GM12865 (cell line): ENCODE measurements at regions not wholly inside any gene's neighbourhood (a gene's known extent, or its start where the extent isn't known, plus 50 kb on each side); places are given as distances from the start of the nearest gene placed in this dataset.

ENCODE experiments used
- DNase-seq: peaks from one replicate; pipeline ENCODE4 v3.0.0; 2010; ENCODE audit warnings: low read depth
- H3K4me3 ChIP-seq: 2 replicates; pipeline ENCODE4 v1.5.1; 2011; ENCODE audit warnings: mild to moderate bottlenecking, low read depth, low read length, control low read depth
- TF ChIP-seq, protein P1 (sequence below): IDR thresholded peaks from 2 replicates; pipeline ENCODE4 v1.5.1; 2011; ENCODE audit warnings: low read length, control low read depth, low read depth, inconsistent platforms; ENCODE audit not compliant: insufficient read depth; ENCODE audit errors: missing control alignments

- no peak overlapping the region for H3K4me3 ChIP-seq
- DNase-seq, result no peak
- TF ChIP-seq, protein P1, sequence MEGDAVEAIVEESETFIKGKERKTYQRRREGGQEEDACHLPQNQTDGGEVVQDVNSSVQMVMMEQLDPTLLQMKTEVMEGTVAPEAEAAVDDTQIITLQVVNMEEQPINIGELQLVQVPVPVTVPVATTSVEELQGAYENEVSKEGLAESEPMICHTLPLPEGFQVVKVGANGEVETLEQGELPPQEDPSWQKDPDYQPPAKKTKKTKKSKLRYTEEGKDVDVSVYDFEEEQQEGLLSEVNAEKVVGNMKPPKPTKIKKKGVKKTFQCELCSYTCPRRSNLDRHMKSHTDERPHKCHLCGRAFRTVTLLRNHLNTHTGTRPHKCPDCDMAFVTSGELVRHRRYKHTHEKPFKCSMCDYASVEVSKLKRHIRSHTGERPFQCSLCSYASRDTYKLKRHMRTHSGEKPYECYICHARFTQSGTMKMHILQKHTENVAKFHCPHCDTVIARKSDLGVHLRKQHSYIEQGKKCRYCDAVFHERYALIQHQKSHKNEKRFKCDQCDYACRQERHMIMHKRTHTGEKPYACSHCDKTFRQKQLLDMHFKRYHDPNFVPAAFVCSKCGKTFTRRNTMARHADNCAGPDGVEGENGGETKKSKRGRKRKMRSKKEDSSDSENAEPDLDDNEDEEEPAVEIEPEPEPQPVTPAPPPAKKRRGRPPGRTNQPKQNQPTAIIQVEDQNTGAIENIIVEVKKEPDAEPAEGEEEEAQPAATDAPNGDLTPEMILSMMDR, result no peak
Observed at GRCh38 chr11:116225784-116226585, 546.8 kb downstream of the BUD13 start.

- no peak for DNase-seq
- TF ChIP-seq, protein P1, result no peak
- H3K4me3 ChIP-seq, result no peak overlapping the region
Observed at GRCh38 chr11:116225236-116225635, 547.6 kb downstream of the BUD13 start.

DNA sequence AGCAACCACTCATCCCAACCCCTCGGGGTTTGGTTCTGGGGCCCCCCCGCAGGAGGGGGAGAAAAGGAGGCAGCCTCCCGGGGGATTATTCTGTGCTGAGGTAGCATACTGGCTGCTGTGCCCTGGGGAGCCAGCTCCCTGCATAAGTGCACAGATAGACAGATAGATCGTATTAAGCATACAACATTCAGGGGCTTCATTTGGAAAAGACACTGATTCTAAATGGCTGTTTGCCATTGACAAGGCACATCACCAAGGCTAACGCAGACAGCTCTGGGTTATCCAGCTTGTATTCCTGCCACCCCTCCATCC, 547.9 kb downstream of the BUD13 start:
- DNase-seq, result no peak
- no peak overlapping the region for H3K4me3 ChIP-seq
- TF ChIP-seq, protein P1, result no peak

DNA sequence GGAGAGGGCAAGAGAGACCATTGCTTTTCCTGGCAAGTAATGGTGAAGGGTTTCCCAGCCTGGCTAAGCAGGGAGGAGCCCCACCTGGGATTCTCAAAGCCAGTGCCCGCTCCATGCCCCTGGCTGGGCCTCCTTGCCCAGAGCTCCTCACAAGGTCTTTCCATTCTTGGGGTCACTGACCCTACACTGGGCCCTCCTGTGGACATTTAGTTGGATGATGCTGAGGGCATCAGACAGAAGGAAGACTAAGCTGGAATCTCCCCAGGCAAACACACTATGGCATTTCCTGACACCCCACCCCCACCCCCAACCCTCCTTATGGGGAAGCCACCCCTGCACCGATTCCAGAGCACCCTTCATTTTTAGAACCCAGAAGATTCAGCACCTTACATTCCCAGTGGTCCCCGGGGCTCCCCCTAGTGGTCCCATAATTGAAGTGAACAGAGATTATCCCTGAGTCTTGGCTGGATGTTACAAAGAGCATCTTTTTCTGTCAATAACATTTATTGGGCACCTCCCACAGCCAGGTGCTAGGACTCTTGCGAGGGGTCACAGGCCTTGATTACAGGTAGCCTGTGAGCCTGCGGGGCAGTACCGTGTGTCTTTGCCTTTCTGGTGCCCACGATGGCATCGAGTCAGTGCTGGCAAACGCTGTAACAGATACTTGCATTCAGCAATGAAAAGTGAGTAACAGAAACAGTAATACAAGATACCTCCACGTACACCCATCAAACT, 548.5 kb downstream of the BUD13 start:
- TF ChIP-seq, protein P1, result peak; percentile 77
- no peak overlapping the region for H3K4me3 ChIP-seq
- DNase-seq, result peak; percentile 60

DNA sequence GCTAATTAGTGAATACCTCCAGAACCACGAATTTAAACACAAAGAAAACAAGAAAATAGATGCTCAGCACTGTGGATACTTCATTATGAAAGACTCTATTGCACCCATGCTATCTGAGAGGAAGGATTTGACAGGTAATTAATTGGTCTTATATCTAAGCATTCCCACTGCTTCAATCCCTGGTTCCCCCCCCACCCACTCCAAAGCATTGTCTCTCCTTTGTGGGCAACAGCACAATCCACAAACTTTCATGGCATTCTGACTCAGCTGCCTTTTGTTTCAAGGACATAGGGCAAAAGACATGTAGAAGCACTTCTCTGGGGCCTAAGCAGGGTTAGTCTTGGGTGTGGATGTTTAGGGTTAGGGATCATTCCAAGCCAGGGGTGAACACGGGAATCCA, 551.4 kb downstream of the BUD13 start:
- TF ChIP-seq, protein P1, result no peak
- DNase-seq, result no peak
- H3K4me3 ChIP-seq, result no peak overlapping the region

DNA sequence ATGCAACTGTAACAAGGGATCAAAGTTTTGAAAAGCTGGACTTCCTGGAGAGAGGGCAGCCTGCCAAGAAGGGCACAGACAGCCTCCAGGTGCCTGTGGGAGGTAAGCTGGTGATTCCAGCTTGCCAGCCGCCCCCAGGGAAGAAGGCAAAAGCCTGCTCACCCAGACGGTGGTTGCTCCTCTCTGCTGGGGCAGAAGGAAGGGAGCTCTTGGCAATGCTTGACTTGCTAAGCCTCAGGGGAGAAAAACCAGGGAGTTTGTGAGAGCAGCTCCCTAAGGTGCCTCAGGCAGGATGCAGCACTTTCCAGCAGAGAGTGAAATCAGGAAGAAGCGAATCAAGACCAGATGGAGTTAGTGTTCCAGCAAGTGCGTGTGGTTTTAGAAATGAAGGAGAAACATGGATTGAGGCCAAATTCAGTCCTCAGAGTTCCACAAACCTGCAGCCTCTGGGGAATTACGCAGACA, 553.6 kb downstream of the BUD13 start:
- TF ChIP-seq, protein P1, result no peak
- no peak for DNase-seq
- no peak overlapping the region for H3K4me3 ChIP-seq
